ENCODE measurements at regions not wholly inside any gene's neighbourhood (a gene's known extent, or its start where the extent isn't known, plus 50 kb on each side); places are given as distances from the start of the nearest gene placed in this dataset.
"Not testable (repeated sequence)": the region's sequence is repeated elsewhere in the genome, so short reads cannot be mapped to it uniquely, and the experiment has no call there.

DNA sequence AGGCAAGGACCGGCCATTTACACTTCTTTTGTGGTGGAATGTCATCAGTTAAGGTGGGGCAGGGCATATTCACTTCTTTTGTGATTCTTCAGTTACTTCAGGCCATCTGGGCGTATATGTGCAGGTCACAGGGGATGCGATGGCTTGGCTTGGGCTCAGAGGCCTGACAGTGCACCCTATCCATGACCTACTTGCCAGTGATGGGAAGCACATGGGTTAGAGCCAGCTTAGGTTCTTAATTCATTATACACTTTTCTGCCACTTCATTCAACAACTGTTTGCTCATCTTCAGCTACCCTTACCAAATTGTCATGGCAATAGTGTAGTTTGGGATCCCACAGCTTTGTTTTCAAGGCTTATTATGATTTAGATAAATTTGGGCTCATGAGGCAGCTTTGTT, 56.9 kb upstream of the TRHDE start:
- H3K27ac Mint-ChIP-seq; intact Hi-C loops (cut with micrococcal nuclease); H3K4me1 Mint-ChIP-seq (ENCODE audit: low read depth); H3K4me3 Mint-ChIP-seq; H3K36me3 Mint-ChIP-seq (ENCODE audit: low read depth); DNase-seq; H3K27me3 Mint-ChIP-seq (ENCODE audit: low read depth); CTCF ChIA-PET; H3K9me3 Mint-ChIP-seq: not testable (repeated sequence)

DNA sequence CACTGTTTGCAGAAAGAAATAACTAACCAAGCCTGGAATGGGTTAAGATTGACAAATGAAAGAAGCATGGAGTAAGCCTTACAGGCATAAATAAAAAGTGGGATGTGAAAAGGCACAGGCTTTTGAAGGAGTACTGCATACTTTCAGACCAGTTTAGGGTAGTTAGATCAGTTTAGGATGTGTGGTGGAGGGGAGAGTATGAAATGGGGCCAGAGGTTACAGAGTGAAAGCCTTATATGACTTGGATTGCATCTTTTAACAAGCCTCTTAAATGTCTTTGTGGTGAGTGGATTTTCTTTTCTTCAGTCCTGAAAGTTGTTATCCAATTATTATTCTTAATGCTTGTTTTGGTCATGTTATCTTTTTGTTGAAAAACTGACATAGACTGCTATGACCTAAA, 52.2 kb upstream of the TRHDE start:
- CTCF ChIA-PET = no interaction called here

More for the DNA sequence above, 52.2 kb upstream of the TRHDE start:
- intact Hi-C loops (cut with micrococcal nuclease) = no loop called here
- no peak for DNase-seq
- H3K4me3 Mint-ChIP-seq = no peak overlapping the region
- no peak overlapping the region for H3K27ac Mint-ChIP-seq
- H3K27me3 Mint-ChIP-seq (ENCODE audit: low read depth) = peaks cover 5% of the 10 kb centered on the region
- H3K4me1 Mint-ChIP-seq (ENCODE audit: low read depth) = no peaks in the 10 kb centered on the region
- no peaks in the 10 kb centered on the region for H3K36me3 Mint-ChIP-seq (ENCODE audit: low read depth)
- H3K9me3 Mint-ChIP-seq = no peaks in the 10 kb centered on the region

All from activated naive CD4-positive, alpha-beta T cell treated with anti-CD3 and anti-CD28 coated beads for 36 hours (primary cell).